GM12878 (cell line): ENCODE measurements at regions not wholly inside any gene's neighbourhood (a gene's known extent, or its start where the extent isn't known, plus 50 kb on each side); places are given as distances from the start of the nearest gene placed in this dataset.

Source experiments
- ATAC-seq: fragments of 200-7000 bp; cut with Tn5 transposase; 3 replicates; pipeline ENCODE4 v1.9.1; 2020; ENCODE audit warnings: mild to moderate bottlenecking, moderate library complexity
- BruUV-seq: library from RNA; stranded (reverse); fragments of 400-500 nt; replicated peaks from 2 replicates; lab custom pipeline; 2021; lab: Mats Ljungman, UMichigan
- CTCF ChIA-PET: fragments of 300-600 bp; sonication (Branson Sonifier 250); formaldehyde crosslinking; extraction: SDS; loops from one replicate; lab custom pipeline; 2021; ENCODE audit warnings: inconsistent platforms; lab: Yijun Ruan, JAX
- POLR2A ChIA-PET: fragments of 350-600 bp; formaldehyde crosslinking; extraction: SDS; loops from one replicate; lab custom pipeline; 2021; ENCODE audit warnings: inconsistent platforms; lab: Charles Lee
- RAD21 ChIA-PET: fragments of 300-600 bp; sonication (Branson Sonifier 250); formaldehyde crosslinking; loops from one replicate; lab custom pipeline; 2023; ENCODE audit warnings: antibody characterized with exemption; ENCODE audit not compliant: unreplicated experiment; lab: Charles Lee
- SMC1A ChIA-PET: fragments of 300-600 bp; sonication (Branson Sonifier 250); formaldehyde crosslinking; loops from one replicate; lab custom pipeline; 2023; ENCODE audit not compliant: unreplicated experiment, uncharacterized antibody; lab: Charles Lee
- DNase-seq: peaks from one replicate; pipeline ENCODE4 v3.0.0-alpha.2; 2011; ENCODE audit warnings: low read depth, low spot score
- FAIRE-seq: peaks from 3 replicates; lab custom pipeline; 2011; peaks lifted over from hg19 to GRCh38; lab: Jason Lieb, UNC
- H2AFZ ChIP-seq: 2 replicates; pipeline ENCODE4 v1.6.0; 2011; ENCODE audit warnings: low read depth, low read length, control low read depth; ENCODE audit not compliant: control insufficient read depth
- H3K27ac ChIP-seq: 2 replicates; pipeline ENCODE4 v1.5.1; 2011; ENCODE audit warnings: control low read depth; ENCODE audit not compliant: control insufficient read depth, insufficient read depth
- H3K27me3 ChIP-seq, 2 experiments: replicated peaks in 1 of 2; 2 replicates each; pipeline versions ENCODE4 v1.6.0 to v1.6.1; 2011; ENCODE audit warnings: low read length in 1 of 2; ENCODE audit not compliant: control insufficient read depth in 2 of 2, insufficient read depth in 2 of 2
- H3K36me3 ChIP-seq, 2 experiments: 2 replicates each; pipeline ENCODE4 v1.5.1; 2011; ENCODE audit warnings: low read length in 1 of 2; ENCODE audit not compliant: control insufficient read depth in 2 of 2, insufficient read depth in 2 of 2
- H3K4me1 ChIP-seq: 2 replicates; pipeline ENCODE4 v1.6.1; 2011; ENCODE audit warnings: mild to moderate bottlenecking, low read length, moderate library complexity, mixed read lengths; ENCODE audit not compliant: control insufficient read depth, insufficient read depth
- H3K4me2 ChIP-seq: 2 replicates; pipeline ENCODE4 v1.6.0; 2011; ENCODE audit warnings: control low read depth; ENCODE audit not compliant: control insufficient read depth, insufficient read depth
- H3K4me3 ChIP-seq: fragments of 200-600 bp; sonication (generic); 2 replicates; pipeline ENCODE4 v1.5.1; 2016
- H3K79me2 ChIP-seq: 2 replicates; pipeline ENCODE4 v1.6.0; 2011; ENCODE audit warnings: low read length; ENCODE audit not compliant: control insufficient read depth, insufficient read depth
- H3K9ac ChIP-seq: 2 replicates; pipeline ENCODE4 v1.8.0; 2011; ENCODE audit warnings: low read length, control low read depth, mixed read lengths; ENCODE audit not compliant: control insufficient read depth, insufficient read depth
- H3K9me3 ChIP-seq: replicated peaks from 3 replicates; pipeline ENCODE4 v1.5.1; 2011; ENCODE audit warnings: mild to moderate bottlenecking, low read length; ENCODE audit not compliant: control insufficient read depth, insufficient read depth
- H4K20me1 ChIP-seq: 2 replicates; pipeline ENCODE4 v1.6.0; 2011; ENCODE audit not compliant: control insufficient read depth, insufficient read depth
- ATF7 ChIP-seq: fragments of 450-650 bp; IDR thresholded peaks from 2 replicates; pipeline ENCODE4 v1.6.1; 2016; ENCODE audit warnings: low read depth, mild to moderate bottlenecking
- BHLHE40 ChIP-seq, 2 experiments: fragments of 450-650 bp in 1 of 2; IDR thresholded peaks; 2 replicates each; pipeline ENCODE4 v1.6.1; 2011 to 2017; ENCODE audit warnings: low read depth in 2 of 2, borderline replicate concordance in 1 of 2, improper control_type of control experiment in 1 of 2, low read length in 1 of 2, mild to moderate bottlenecking in 1 of 2
- EGR1 ChIP-seq, 2 experiments: IDR thresholded peaks; 1 replicate in 1 of 2; 2 replicates in 1 of 2; pipeline ENCODE4 v1.6.1; 2011 to 2012; ENCODE audit warnings: low read depth in 2 of 2, low read length in 2 of 2, borderline replicate concordance in 1 of 2, mild to moderate bottlenecking in 1 of 2, moderate library complexity in 1 of 2
- GABPA ChIP-seq: IDR thresholded peaks from 2 replicates; pipeline ENCODE4 v1.6.1; 2014; ENCODE audit warnings: antibody characterized with exemption, low read depth, mild to moderate bottlenecking, inconsistent platforms
- HCFC1 ChIP-seq: fragments of 150-350 bp; IDR thresholded peaks from 2 replicates; pipeline ENCODE4 v1.6.1; 2014; ENCODE audit warnings: low read length
- KDM1A ChIP-seq: fragments of 200-600 bp; sonication (generic); IDR thresholded peaks from 2 replicates; pipeline ENCODE4 v1.6.1; 2016; ENCODE audit warnings: borderline replicate concordance
- MXI1 ChIP-seq: fragments of 150-350 bp; IDR thresholded peaks from 2 replicates; pipeline ENCODE4 v1.6.1; 2011; ENCODE audit warnings: low read depth, mild to moderate bottlenecking, inconsistent platforms, low read length, improper control_type of control experiment
- PAX8 ChIP-seq: fragments of 450-650 bp; IDR thresholded peaks from 2 replicates; pipeline ENCODE4 v1.6.1; 2017; ENCODE audit warnings: mild to moderate bottlenecking, moderate library complexity
- RB1 ChIP-seq: fragments of 450-650 bp; formaldehyde crosslinking; IDR thresholded peaks from 2 replicates; pipeline ENCODE4 v1.6.1; 2017; ENCODE audit warnings: mild to moderate bottlenecking, borderline replicate concordance
- TBL1XR1 ChIP-seq: IDR thresholded peaks from 2 replicates; pipeline ENCODE4 v1.6.1; 2012; ENCODE audit warnings: low read depth, low read length, improper control_type of control experiment
- TCF7 ChIP-seq: IDR thresholded peaks from 2 replicates; pipeline ENCODE4 v1.6.1; 2014; ENCODE audit warnings: antibody characterized with exemption, borderline replicate concordance
- ZNF274 ChIP-seq: IDR thresholded peaks from one replicate; pipeline ENCODE4 v1.8.0; 2011; ENCODE audit not compliant: insufficient read length, insufficient read depth
- WGBS: methylation state at CpG from one replicate; pipeline ENCODE4 v1.1.6; 2016; ENCODE audit warnings: low lambda C conversion rate; ENCODE audit not compliant: insufficient replicate concordance, insufficient coverage; ENCODE audit errors: missing lambda C conversion rate; 5-methylcytosine and 5-hydroxymethylcytosine counted together
- in situ Hi-C: fragments of 300-500 bp; cut with MboI; formaldehyde crosslinking; loops from 9 replicates; pipeline ENCODE4 v1.14.3; 2018; ENCODE audit warnings: mixed read lengths
- intact Hi-C: fragments of 100-400 bp; cut with micrococcal nuclease; formaldehyde crosslinking; loops from one replicate; pipeline ENCODE4 v1.14.2; 2022; ENCODE audit not compliant: unreplicated experiment
- TF ChIP-seq, protein P1 (sequence below): fragments of 450-650 bp; formaldehyde crosslinking; IDR thresholded peaks from 2 replicates; pipeline ENCODE4 v1.4.0; 2022; ENCODE audit warnings: mild to moderate bottlenecking, moderate library complexity
- TF ChIP-seq, protein P2 (sequence below): fragments of 450-650 bp; IDR thresholded peaks from 2 replicates; pipeline ENCODE4 v1.6.1; 2017; ENCODE audit warnings: low read depth, mild to moderate bottlenecking, moderate library complexity

- Histone ChIP-seq H3K27ac (no peak overlapping the region), H3K79me2 (no peaks in the 10 kb centered on the region), H3K27me3 (peaks cover 0 to 3% of the 10 kb centered on the region in 2 experiments; a peak in 2 of 4 replicates), H3K9me3 (no peaks in the 10 kb centered on the region), H3K36me3 (no peaks in the 10 kb centered on the region), H3K4me1 (no peaks in the 10 kb centered on the region), H2AFZ (no peak overlapping the region), H3K4me2 (no peak overlapping the region), H3K9ac (no peak overlapping the region), H4K20me1 (no peaks in the 10 kb centered on the region), H3K4me3 (no peak overlapping the region)
- WGBS, result 1% methylated on average over 4 of the region's 4 CpGs
- CTCF ChIA-PET, result interaction anchor here (1.2 kb wide), 1 partner anchor 10 kb away, joined by 3 read pairs; no protein-coding TSS in a partner anchor
- intact Hi-C loops (no loop called here), in situ Hi-C loops (no loop called here)
- ATAC-seq (no peak), FAIRE-seq (no peak), DNase-seq (no peak)
- RAD21 ChIA-PET, result no interaction called here
- POLR2A ChIA-PET, result no interaction called here
- BruUV-seq, result no TSS peak
- SMC1A ChIA-PET, result no interaction called here
- no peak for TF ChIP-seq ATF7
Observed at GRCh38 chr7:131819891-131820290, 263.5 kb upstream of the PODXL start.

GRCh38 chr7:131816391-131817007 is 260.1 kb upstream of the PODXL start:
- Histone ChIP-seq H3K27ac (no peak overlapping the region), H3K27me3 (peaks cover 0 to 3% of the 10 kb centered on the region in 2 experiments; a peak in 2 of 4 replicates), H2AFZ (no peak overlapping the region), H3K9ac (no peak overlapping the region), H4K20me1 (no peaks in the 10 kb centered on the region), H3K4me3 (no peak overlapping the region), H3K79me2 (no peaks in the 10 kb centered on the region), H3K9me3 (no peaks in the 10 kb centered on the region), H3K4me1 (no peaks in the 10 kb centered on the region), H3K4me2 (no peak overlapping the region), H3K36me3 (no peaks in the 10 kb centered on the region)
- no peak for ATAC-seq
- 0% methylated on average over 6 of the region's 6 CpGs for WGBS
- FAIRE-seq, result no peak
- BruUV-seq, result no TSS peak
- ChIA-PET CTCF (no interaction called here), SMC1A (no interaction called here), RAD21 (no interaction called here), POLR2A (no interaction called here)
- intact Hi-C loops, result no loop called here
- in situ Hi-C loops, result no loop called here
- no peak for DNase-seq
- TF ChIP-seq GABPA (no peak), TCF7 (no peak), RB1 (no peak), EGR1 (IDR thresholded peaks at IDR 0.05; ENCODE audit: borderline replicate concordance in 1 of 2, low read depth in 2 of 2, low read length in 2 of 2) (no peak), HCFC1 (no peak), BHLHE40 (IDR thresholded peaks at IDR 0.05; ENCODE audit: borderline replicate concordance in 1 of 2, low read depth in 2 of 2, low read length in 1 of 2) (no peak), PAX8 (no peak), MXI1 (no peak), ZNF274 (no peak), TBL1XR1 (no peak), KDM1A (no peak)
- TF ChIP-seq, protein P1, sequence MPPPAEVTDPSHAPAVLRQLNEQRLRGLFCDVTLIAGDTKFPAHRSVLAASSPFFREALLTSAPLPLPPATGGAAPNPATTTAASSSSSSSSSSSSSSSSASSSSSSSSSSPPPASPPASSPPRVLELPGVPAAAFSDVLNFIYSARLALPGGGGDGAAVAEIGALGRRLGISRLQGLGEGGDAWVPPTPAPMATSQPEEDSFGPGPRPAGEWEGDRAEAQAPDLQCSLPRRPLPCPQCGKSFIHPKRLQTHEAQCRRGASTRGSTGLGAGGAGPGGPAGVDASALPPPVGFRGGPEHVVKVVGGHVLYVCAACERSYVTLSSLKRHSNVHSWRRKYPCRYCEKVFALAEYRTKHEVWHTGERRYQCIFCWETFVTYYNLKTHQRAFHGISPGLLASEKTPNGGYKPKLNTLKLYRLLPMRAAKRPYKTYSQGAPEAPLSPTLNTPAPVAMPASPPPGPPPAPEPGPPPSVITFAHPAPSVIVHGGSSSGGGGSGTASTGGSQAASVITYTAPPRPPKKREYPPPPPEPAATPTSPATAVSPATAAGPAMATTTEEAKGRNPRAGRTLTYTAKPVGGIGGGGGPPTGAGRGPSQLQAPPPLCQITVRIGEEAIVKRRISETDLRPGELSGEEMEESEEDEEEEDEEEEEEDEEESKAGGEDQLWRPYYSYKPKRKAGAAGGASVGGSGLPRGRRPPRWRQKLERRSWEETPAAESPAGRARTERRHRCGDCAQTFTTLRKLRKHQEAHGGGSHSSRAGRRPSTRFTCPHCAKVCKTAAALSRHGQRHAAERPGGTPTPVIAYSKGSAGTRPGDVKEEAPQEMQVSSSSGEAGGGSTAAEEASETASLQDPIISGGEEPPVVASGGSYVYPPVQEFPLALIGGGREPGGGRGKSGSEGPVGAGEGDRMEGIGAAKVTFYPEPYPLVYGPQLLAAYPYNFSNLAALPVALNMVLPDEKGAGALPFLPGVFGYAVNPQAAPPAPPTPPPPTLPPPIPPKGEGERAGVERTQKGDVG (CRISPR knock-in tag), result no peak
- TF ChIP-seq, protein P2, sequence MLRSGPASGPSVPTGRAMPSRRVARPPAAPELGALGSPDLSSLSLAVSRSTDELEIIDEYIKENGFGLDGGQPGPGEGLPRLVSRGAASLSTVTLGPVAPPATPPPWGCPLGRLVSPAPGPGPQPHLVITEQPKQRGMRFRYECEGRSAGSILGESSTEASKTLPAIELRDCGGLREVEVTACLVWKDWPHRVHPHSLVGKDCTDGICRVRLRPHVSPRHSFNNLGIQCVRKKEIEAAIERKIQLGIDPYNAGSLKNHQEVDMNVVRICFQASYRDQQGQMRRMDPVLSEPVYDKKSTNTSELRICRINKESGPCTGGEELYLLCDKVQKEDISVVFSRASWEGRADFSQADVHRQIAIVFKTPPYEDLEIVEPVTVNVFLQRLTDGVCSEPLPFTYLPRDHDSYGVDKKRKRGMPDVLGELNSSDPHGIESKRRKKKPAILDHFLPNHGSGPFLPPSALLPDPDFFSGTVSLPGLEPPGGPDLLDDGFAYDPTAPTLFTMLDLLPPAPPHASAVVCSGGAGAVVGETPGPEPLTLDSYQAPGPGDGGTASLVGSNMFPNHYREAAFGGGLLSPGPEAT, result no peak
